Stimulated activated CD8-positive, alpha-beta memory T cell treated with anti-CD3 and anti-CD28 coated beads, Interleukin-2, amount 100 ng/mL, for 48 hours (primary cell): ENCODE measurements at regions not wholly inside any gene's neighbourhood (a gene's known extent, or its start where the extent isn't known, plus 50 kb on each side); places are given as distances from the start of the nearest gene placed in this dataset.

ENCODE experiments used
- DNase-seq, 2 donors: peaks; one replicate each; pipeline ENCODE4 v3.0.0-alpha.2; 2020; ENCODE audit warnings: low read depth in 2 of 2

DNA sequence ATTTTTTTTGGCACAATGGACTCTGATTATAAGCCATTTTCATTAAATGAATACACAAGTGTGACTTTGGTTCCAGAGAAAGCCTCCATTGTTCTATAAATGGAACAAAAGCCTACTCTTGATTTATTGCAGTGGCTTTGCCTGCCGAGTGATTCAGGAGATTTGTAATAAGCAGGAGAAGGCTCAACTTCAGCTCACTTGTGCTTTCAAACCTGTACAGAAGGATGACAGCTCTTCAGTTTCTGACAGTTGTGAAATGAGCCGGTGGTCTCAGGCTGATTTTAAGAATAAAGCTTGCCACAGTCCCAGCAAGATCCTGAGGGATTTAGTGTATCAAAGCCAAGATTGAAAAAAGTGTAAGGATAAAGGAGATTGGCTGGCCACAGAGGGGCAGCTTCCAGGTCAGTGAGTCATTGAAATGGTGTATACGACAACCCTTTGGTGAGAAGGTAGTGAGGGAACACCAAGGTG lies 438.8 kb upstream of the TGFBR2 start:
- no peak for DNase-seq

DNA sequence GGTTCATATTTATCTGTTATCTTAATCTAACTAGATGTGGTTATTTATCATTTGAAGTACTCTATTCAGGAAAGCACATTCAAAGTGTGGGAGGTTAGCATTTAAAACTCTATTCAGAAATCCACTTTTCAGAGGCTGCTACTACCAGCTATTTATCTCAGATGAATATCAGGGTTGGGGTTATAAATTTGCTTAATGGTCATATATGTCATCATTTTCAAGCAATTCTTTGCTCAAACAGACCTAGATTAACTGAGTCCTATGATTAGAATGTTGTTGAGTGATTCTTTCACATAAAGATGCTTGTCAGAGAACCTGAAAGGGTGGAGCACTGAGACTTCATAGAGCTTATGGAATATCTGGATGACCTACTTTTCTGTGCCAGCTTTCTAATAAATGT lies 436.9 kb upstream of the TGFBR2 start:
- no peak for DNase-seq

DNA sequence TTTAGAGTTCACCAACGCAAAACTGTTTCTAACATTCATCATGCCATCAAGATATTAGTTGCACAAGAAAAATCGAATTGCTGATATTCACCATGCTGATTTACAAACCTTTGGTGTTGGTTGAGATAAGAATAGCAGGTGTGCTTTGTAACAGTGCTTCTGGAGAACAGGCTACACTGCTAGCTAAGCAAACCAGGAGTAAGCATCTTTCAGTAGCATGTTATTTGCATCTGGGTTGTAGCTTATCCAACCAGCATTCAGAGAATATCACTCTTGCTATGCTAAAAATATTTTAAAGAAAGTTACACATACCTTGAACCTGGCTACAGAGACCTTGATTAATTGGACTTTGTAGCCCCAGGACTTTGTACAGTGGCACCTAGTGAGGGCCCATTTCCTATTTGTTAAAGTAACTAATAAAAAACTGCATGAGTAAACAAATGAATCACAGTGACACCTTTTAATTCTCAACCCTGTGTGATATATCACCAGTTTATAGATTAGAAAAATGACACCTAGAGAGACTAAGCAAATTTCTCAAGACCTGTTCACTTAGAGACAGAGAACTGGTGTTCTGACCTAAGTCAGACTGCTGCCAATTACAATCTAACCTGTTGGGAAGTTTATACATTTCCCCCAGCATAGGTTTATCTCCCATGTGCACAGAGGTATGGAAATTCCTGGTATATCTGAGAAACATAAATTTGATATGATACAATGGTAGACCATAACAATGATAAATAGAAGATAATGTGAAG lies 435.5 kb upstream of the TGFBR2 start:
- no peak for DNase-seq

DNA sequence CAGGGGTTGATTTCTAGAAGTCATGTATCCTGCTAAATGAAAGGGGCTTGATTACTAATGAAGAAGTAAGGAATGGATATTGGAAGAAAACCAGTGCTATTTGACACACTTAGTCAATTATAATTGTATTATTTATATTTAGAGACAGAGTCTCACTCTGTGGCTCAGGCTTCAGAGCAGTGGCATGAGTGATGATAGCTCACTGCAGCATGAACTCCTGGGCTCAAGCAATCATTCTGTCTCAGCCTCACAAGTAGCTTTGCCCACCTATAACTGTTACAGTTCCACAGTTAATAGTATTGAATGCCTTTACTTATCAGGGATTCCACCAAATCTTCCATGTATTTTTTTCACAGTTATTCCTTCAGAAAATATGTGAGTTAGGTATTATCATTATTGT lies 432.0 kb upstream of the TGFBR2 start:
- no peak for DNase-seq

DNA sequence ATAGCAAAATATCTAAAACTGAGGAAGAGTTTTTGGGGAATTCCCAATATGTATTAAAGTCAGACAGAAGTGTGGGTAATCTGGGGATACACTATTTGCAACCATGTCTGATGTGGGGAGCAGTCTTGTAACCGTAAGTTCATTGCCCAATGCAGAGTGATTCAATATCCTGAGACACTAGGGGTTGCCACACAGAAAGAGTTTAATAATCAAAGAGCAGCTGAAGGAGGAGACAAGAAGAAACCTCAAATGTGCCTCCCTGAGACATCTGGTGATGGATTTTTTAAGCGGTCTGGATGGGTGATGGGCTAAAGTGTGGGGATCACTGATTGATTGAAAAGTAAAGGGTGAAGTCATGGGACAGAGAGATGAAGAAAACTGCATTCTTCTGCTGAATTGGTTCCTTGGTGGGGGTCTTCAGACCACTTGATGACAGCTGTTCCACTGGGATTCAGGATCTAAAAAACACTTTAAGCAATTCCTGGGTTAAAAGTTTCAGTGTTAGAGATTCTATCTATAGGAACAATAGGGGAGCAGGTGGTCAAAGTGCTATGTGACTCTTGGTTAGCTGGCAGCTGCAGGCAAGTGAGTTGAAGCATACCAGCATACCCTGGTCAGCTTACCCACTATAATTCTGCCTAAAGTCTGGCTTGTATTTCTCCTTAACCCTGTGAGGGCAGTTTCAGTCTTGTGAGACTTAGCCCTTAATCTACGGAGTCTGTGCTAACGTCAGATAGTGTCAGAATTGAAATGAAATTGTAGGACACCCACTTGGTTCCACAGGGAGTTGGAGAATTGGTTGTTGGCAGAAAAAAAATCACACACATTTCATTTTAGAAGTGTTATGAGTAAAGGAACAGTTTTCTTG lies 425.9 kb upstream of the TGFBR2 start:
- no peak for DNase-seq

DNA sequence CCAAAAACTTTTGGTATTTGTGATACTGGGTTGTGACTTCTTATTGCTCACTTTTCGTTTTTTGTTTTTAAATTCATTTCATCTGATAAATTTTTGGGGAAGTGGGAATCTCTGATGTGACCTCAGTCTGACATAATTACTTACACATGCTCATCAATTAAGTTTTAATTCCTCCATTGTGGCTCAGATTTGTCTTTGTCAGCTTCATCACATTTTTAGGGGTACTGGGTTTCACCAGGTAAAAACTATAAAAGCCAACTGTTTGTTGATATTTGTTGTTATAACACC lies 425.3 kb upstream of the TGFBR2 start:
- no peak for DNase-seq

DNA sequence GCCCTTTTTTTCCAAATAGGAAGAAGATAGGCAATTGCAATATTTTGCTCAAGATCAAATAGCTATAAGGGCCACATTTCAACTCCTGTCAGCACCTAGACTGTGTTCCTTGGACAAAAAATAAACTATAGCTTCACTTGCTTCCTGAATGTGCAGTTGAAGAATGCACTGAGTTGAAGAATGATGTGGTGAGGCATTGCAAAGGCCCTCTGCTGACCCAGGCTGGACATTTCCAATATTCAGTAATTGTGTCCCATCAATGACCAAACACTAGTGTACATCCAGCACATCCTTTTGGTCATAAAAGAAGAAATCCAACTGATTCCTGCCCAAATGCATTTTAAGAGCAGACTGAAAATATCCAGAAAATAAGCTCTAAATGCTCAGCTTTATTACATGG lies 424.8 kb upstream of the TGFBR2 start:
- no peak for DNase-seq

DNA sequence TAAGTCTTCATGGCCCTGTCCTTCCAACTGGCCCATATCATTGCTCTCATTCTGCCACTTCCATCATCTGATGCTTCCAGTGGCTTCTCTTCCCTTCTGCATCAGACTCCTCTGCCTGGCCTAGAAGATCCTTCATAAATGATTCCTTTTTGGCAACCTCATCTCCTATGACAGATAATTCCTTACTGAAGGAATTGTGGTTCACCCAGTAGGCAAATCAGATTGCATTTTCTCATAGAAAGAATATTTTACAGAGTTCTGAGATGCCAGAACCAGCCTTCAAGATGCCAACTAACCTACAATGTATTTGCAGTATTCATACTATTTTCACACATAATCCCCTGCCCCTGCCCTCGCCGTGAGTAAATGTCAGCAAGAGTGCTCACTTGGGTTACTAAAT lies 423.0 kb upstream of the TGFBR2 start:
- no peak for DNase-seq

DNA sequence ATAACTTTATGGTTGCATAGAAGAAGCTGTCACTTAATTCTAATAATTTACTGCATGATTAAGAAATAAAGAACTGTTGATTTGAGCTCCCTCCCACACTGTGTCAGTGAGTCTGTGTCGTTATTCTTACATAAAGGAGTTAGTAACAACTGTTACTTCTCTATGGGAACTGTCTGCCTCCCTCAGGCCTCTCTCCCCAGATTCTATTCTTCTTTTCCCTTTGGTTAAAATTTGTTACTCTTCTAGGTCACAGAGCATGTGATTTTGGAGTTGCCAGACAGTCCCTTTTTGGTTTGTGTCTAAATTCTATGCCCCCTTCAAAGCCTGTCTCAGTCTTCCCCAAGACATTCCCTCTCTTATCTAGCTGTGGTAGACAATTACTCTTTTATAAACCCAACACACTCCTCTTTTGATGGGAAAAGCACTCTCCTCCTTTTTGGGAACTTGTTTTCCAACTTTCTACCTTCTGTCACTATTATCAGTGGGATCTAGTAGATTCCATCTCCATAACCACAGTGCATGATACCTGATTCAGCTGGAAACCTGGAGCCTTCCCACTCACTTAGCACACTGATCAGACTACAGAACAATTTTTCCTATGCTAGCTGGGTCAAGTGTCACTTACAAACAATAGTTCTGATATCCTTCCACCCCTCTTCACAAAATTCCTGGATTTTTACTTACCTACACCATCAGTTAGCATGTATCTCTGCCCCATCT lies 422.1 kb upstream of the TGFBR2 start:
- no peak for DNase-seq

DNA sequence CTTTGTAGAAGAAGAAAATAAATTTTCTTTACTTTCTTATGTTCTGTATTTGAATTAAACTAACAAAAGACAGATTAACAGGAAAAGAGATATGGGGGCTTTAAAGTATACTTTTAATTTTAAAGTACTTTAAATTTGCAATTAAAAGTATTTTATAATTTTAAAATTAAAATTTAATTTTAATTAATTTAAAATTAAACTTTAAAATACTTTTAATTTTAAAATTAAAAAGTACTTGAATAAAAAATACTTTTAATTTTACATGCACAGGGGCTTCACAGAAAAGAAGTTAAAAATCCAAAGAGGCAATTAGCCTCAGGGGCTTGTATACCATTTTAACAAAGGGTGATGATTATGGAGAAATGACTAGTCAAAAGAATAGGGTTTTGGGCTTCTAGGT lies 420.5 kb upstream of the TGFBR2 start:
- no peak for DNase-seq

DNA sequence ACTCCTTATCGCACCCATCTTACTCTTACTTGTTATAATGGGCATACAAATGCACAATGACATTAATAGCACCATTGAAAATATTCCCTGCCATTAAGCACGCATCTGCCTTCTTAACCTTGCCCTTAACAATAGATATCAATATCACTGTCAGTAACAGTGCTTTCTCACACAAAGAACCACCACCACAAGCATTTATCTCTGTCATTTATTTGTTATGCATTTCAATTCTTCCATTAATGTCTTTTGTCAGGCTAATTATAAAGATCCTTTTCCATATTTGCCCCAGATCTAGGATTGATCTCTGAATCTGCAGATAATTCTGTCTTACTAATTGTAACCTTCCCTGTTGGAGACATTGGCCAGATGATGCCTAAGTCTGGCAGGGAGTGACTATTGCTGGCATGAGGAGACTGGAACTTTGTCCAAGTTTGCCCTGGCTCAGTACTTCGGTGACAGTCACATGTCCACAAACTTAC lies 419.6 kb upstream of the TGFBR2 start:
- DNase-seq = no peak

DNA sequence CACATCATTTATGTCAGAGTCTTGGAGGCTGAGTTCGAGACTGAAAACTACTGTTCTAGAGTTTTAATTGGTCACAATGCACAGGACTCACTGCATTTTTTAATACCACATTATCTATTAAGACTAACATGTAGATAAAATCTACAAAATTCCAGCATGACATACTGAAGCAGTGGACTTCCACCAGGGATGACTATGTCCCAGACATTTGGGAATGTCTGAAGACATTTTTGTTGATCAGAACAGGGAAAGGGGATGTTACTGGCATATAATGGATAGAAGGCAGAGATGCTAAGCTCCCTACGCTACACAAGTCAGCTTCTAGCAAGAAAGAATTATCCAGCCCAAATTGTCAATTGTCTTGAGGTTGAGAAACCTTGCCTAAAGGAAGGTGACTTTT lies 419.0 kb upstream of the TGFBR2 start:
- DNase-seq = no peak

DNA sequence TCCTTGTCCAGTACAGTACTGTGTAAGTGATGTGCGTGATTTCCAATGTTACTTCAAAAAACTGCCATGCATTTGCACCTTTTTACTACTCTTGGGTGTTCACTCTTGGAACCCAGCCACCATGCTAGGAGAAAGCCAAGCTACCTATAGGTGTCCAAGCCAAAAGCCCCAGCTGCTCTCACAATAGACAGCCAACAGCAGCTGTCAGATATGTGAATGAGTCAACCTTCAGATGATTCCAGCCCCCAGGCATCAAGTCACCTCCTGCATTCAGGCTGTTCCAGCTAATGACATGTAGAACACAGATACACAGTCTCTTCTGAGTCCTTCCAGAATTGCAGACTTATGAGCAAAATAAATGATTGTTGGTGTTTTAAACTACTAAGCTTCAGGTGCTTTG lies 417.7 kb upstream of the TGFBR2 start:
- DNase-seq = no peak

DNA sequence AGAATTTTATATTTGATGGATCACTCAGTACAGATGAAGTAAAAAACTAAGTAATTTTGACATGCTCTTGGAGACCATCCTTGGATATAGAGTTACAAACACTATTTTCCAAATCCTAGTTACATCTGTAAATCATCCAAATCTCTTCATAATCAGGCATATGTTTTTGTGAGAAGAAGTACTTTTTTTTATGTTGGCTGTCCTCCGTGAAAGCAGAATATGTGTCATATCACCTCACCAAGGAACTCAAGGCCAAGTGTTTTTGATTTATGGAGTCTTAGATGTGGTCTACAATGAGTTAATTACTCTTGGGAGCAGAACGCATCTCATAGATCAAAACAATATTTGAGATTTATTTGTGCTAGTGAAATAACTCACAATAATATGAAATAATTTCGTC lies 416.5 kb upstream of the TGFBR2 start:
- DNase-seq = no peak

DNA sequence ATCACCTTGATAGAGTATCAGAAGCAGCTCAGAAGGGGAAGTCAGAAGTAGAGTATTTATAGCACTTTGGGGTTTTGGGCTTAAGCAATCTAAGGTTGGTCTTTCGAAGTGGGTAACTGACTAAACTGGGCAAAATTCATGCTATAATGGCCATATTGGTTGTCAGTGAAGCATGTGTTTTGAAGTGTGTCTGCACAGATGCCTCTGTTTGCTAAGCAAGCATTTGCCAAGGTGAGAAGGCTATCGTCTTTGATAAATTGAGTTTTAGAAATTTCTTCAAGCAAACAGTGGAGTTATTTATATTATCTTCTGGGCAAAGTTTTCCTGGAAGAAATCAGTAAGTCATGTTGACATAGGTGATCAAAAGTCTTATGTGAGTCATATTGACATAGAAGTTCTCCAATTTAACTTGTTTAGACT lies 412.8 kb upstream of the TGFBR2 start:
- no peak for DNase-seq

DNA sequence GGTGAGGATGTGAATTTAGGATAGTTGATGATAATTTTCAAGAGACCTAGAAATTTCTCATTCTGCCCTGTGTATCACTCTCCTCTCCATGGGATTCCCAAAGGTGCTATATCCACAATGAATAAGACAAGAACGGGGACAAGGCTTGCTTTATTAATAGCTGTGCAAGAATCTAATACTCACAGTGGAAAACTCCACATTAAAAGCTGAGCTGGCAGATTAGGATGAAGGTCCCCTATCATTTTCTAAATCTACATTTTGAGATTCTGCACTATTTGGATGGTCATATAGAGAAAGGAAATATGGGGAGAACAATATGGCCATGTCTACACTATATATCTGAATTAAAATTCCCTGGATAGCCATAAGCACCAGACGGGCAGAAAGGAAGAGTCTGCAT lies 411.0 kb upstream of the TGFBR2 start:
- no peak for DNase-seq

DNA sequence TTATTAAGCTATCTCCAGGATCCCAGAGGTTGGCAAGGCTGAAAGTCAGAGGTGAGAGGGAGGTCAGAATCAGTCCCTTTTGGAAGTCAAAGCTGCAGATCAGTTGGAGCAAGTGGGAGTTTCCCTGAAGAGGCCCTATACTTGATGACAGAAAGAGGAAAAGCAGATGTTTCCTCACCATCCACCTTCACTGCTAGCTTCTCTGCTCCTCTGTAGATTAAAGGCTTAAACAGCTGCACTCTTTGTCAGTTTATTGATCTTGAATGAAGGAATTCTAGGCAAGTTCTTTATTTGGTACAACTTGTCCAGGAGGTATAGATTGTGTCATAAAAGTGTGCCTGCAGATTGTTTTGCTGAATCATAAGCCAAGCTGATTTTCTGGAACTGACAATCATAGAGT lies 408.2 kb upstream of the TGFBR2 start:
- no peak for DNase-seq

DNA sequence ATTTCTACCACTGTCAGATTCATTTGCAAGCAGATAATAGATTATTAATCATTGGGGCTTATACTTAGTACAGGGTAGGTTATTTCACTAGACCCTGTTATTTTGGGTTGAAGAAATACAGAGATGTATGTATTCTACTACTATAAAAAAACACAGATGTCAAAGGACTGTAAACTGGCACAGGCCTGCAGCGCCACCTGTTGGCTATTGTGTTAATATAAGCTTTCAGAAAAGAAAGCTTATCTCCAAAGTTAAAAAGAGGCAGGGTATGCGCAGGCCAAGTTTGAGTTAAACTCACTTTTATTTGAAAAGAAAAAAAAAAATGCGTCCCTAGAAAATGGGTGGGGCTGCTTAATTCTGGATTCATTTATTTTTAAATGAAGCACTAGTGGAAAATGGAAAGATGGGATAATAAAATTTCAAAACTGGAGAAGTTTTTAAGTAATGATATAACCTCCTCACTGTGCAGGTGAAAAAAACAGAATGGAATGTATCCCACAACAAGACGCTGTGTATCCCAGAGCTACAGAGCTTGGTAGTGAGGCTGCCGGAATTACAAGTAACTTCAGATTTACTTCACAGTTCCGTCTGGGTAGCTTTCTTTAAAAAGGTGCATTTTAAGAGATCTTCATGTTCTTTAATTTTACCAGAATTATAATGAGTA lies 407.2 kb upstream of the TGFBR2 start:
- DNase-seq = peak; percentile 40 to 41

DNA sequence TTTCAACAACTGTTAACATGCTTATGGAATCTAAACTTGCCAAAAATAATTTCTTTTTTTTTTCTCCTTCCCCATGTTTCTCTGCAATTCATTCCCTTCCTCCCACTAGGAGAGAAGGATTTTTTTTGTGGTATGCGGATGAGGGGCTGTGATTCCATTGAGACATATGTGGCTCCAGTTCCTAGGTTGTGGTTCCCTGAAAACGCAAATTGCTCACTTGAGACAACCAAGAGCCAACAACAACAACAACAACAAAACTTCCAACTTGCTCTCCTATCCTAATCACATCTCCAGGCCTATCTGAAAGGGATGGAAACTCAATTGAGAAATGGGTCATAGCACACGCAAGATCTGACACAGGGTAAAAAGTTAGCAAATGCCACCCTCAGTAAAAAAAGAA lies 406.5 kb upstream of the TGFBR2 start:
- DNase-seq = no peak

DNA sequence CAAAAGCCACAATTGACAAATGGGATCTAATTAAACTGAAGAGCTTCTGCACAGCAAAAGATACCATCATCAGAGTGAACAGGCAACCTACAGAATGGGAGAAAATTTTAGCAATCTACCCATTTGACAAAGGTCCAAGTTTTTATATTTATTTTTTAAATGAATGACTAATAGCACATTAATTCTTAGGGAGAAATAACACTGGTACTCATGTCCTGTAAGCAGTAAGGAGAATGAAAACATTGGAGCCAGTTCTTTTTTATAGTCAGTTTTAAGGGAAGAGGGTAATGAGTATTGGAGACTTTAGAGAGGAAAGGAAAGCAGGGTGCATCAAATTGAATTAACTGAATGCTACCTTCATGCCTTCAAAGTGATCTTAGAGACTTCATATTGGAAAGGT lies 404.7 kb upstream of the TGFBR2 start:
- no peak for DNase-seq

DNA sequence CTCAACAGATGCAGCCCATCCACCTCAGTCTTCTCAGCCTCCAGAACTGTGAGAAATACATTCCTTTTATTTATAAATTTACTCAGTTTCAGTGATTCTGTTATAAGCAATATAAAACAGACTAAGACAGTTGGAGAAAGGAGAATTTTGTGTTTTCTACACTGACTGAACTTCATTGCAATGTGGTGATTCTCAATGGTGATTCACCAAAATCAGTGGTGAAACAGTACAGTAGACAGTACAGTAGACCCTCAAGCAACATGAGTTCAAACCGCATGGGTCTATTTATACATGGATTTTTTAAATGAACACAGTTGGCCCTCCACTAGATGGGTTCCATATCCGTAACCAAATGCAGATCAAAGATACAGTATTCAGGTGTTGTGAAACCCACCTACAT lies 403.1 kb upstream of the TGFBR2 start:
- no peak for DNase-seq

DNA sequence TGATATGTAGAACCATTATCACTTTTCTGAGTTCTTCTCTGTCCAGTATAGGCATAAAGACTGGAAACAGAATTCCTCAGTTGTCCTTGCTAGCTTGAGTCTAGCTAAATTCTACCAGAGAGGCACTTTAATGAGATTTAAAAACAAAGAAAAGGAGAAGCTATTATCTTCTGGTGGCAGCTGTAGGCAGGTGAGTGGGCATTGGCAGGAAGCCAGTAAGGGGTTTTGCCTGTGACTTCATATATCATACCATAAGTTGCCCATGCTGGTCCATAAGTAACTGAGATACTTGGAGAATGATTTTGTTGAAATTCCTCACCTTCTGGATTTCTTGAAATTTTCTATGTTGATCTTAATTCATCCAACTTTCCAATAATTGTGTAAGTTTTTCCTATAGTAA lies 402.3 kb upstream of the TGFBR2 start:
- DNase-seq = no peak
